ENCODE measurements at regions not wholly inside any gene's neighbourhood (a gene's known extent, or its start where the extent isn't known, plus 50 kb on each side); places are given as distances from the start of the nearest gene placed in this dataset.
A peak's percentile ranks its signal among the peaks of the same experiment; 100 is the strongest.

- DNase-seq: no peak
These were observed 1018.4 kb upstream of the ACVR2A start for GRCh38 chr2:146826388-146826787.

- no peak for DNase-seq
These were observed 1023.0 kb upstream of the ACVR2A start for GRCh38 chr2:146821836-146822316.

GRCh38 chr2:146820672-146821071 is 1024.2 kb upstream of the ACVR2A start:
- DNase-seq: no peak

- no peak for DNase-seq
These were observed 1026.7 kb upstream of the ACVR2A start for GRCh38 chr2:146818122-146818521.

GRCh38 chr2:146817613-146818012 is 1027.2 kb upstream of the ACVR2A start:
- no peak for DNase-seq

GRCh38 chr2:146814971-146815370 is 1029.9 kb upstream of the ACVR2A start:
- DNase-seq: no peak

- no peak for DNase-seq
These were observed 1037.2 kb upstream of the ACVR2A start for GRCh38 chr2:146807568-146808168.

GRCh38 chr2:146806364-146807005 is 1038.3 kb upstream of the ACVR2A start:
- peak; percentile 11 for DNase-seq

- no peak for DNase-seq
These were observed 1040.5 kb upstream of the ACVR2A start for GRCh38 chr2:146804288-146804687.

- no peak for DNase-seq
These were observed 1042.9 kb upstream of the ACVR2A start for GRCh38 chr2:146801886-146802285.

- DNase-seq: no peak
These were observed 1058.4 kb upstream of the ACVR2A start for GRCh38 chr2:146786396-146786795.

GRCh38 chr2:146785101-146785500 is 1059.7 kb upstream of the ACVR2A start:
- no peak for DNase-seq

GRCh38 chr2:146784602-146785001 is 1060.2 kb upstream of the ACVR2A start:
- no peak for DNase-seq

GRCh38 chr2:146777181-146777580 is 1067.6 kb upstream of the ACVR2A start:
- peak; percentile 30 for DNase-seq

GRCh38 chr2:146776596-146776995 is 1068.2 kb upstream of the ACVR2A start:
- DNase-seq: no peak

GRCh38 chr2:146771531-146771930 is 1073.3 kb upstream of the ACVR2A start:
- DNase-seq: no peak

GRCh38 chr2:146764301-146764700 is 1080.5 kb upstream of the ACVR2A start:
- DNase-seq: no peak

- DNase-seq: no peak
These were observed 1082.0 kb upstream of the ACVR2A start for GRCh38 chr2:146762786-146763185.

GRCh38 chr2:146754606-146755005 is 1090.2 kb upstream of the ACVR2A start:
- DNase-seq: no peak

- no peak for DNase-seq
These were observed 1096.8 kb upstream of the ACVR2A start for GRCh38 chr2:146748046-146748445.

- DNase-seq: no peak
These were observed 1103.6 kb upstream of the ACVR2A start for GRCh38 chr2:146741260-146741659.

- DNase-seq: no peak
These were observed 1110.0 kb upstream of the ACVR2A start for GRCh38 chr2:146734821-146735190.

GRCh38 chr2:146734042-146734820 is 1110.6 kb upstream of the ACVR2A start:
- DNase-seq: peak; percentile 84

- no peak for DNase-seq
These were observed 1113.9 kb upstream of the ACVR2A start for GRCh38 chr2:146730882-146731281.
